HG02973 (cell line): ENCODE measurements at regions not wholly inside any gene's neighbourhood (a gene's known extent, or its start where the extent isn't known, plus 50 kb on each side); places are given as distances from the start of the nearest gene placed in this dataset.

Experiments used
- ATAC-seq: cut with Tn5 transposase; IDR thresholded peaks from one replicate; pipeline ENCODE4 v1.9.1; 2021; ENCODE audit warnings: moderate library complexity; ENCODE audit not compliant: unreplicated experiment

- no peak for ATAC-seq
These were observed 281.5 kb downstream of the HTR1B start for GRCh38 chr6:77181749-77182148.

DNA sequence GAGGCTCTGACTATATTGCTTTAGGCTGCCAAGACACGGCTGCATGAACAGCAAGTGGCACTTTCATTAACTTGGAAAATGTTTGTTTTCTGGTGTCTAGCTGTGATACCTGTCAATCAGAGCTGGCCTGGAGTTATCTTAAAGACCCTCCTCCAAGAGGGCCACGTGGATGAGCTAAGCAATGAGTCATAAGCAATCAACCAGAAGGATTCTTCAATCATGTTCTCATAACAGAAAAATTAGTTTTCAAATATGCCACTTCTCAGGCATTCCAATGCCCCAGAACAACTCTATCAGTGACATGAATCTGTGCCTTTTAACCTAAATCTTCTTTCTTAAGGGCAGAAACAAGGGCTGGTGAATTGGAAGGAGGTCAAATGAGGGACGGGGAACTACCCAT is 283.0 kb downstream of the HTR1B start:
- no peak for ATAC-seq

DNA sequence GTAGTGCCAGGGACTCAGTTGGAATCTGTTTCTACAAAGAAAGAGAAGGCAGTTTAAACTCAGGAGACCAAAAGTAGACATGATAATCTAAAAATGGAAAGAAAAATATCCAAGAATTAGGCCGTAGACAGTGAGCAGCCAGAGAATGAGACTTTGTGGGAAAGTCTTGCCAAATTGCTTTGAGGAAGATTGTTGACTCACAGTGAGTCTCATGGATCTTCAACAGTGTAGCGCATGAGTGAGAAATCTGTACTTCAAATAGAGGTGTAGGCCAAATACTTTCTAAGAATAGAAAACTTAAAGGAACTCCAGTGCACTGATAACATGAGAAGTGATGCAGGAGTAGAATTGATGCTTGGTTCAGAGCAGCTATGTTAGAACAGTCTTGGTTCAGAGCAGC is 284.5 kb downstream of the HTR1B start:
- no peak for ATAC-seq

GRCh38 chr6:77177470-77177869 is 285.8 kb downstream of the HTR1B start:
- ATAC-seq, result no peak

- no peak for ATAC-seq
These were observed 289.7 kb downstream of the HTR1B start for GRCh38 chr6:77173472-77174074.

DNA sequence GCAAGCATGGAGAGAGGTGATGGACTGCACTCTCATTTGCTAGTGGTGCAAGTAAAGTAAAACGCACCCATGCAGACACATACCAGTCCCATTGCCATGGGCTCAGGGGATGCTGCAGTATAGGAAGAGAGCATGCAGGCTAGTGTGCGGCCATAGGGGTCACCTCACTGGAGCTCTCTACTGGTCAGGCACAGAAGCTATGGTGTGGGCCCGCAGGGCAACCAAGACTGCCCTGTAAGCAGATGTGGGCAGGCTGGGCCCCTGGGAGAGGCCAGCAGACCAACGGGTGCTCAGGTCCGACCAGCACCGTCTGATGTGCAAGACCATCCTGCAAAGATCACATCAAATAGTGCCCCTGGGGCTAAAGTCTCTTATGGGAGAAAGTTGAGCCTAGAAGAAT is 290.7 kb downstream of the HTR1B start:
- ATAC-seq, result no peak

DNA sequence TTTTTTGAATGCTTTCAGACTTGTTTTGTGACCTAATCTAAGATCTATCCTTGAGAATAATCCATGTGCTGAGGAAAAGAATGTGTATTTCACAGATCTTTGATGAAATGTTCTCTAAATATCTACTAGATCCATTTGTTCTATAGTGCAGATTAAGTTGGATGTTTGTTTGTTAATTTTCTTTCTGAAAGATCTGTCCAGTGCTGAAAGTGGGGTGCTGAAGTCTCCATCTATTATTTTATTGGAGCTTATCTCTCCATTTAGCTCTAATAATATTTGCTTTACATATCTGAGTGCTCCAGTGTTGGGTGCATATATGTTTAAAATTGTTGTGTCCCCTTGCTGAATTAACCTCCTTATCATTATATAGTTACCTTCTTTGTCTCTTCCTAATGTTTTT is 303.6 kb downstream of the HTR1B start:
- ATAC-seq, result no peak

- no peak for ATAC-seq
These were observed 312.1 kb downstream of the HTR1B start for GRCh38 chr6:77151241-77151640.

DNA sequence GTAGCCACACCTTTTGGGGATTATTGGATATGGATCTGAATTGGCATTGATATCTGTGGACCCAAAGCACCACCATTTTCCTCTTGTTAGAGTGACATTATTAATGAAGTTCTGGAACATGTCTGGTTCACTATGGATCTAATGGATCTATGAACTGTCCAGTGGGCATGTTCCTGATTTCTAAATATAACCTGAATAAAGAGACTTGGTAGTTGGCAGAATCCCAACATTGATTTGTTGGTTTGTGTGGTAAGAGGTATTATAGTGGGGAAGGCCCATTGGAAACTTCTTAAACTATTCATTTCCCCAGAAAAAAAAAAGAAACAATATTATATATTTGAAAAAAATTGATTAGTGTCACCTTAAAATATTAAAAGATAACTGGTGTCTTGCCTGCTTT is 312.6 kb downstream of the HTR1B start:
- ATAC-seq, result no peak

DNA sequence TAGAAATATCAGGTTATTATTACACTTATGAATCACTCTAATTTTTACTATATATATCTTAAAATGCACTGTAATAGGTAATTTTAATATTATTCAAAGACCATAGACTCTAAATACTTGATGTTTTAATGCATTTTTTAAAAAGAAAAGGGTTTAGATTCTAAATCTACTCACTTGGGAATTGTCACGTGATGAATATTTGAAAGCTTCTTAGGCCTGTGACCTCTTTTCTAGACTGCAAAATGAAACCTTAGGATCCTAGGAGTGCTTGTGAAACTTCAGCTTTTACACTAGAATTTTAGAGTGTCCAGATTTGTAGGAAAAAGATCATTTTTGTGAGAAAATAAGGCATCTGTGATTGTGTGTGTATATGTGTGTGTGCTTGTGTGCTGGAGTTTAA is 318.0 kb downstream of the HTR1B start:
- ATAC-seq, result no peak

DNA sequence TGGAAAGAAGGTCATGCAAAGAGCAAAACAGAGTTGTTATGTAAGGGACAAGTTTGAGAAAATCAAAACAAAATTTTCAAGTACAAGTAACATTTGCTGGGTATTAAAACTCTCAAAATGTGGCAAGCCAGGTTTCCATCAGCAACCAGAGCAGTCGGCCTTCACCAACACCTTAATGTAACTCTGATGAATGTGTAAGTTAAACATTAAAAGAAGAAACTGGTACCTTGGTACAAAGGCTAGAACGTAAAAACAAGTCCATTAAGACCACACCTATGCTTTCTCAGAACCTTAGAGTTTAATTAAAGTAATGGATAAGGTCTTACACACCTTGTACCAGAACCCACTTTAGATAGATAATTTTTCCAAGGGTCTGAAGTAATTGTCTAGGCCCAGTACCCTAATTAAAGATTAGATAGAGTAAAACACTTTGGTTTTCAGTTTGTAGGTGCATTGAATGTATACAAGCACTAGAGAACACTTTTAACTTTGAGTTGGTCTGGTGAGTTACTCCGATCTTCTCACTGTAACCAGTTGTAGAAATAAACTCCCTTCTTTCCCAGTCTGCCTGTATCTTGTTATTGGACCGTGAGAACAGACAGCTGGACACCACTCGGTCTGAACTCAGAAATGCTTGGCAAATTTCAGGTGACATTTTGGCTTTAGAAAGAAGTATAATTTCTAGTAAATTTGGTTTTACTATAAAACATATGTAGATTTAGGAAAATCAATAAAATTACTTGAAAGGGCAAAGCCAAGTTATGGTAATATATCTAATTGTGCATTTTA is 319.4 kb downstream of the HTR1B start:
- ATAC-seq, result no peak

GRCh38 chr6:77136086-77136485 is 327.2 kb downstream of the HTR1B start:
- no peak for ATAC-seq

- ATAC-seq, result no peak
These were observed 330.3 kb downstream of the HTR1B start for GRCh38 chr6:77133031-77133430.

- no peak for ATAC-seq
These were observed 331.9 kb downstream of the HTR1B start for GRCh38 chr6:77131426-77131825.

- no peak for ATAC-seq
These were observed 338.7 kb downstream of the HTR1B start for GRCh38 chr6:77124604-77125003.

GRCh38 chr6:77123527-77123926 is 339.8 kb downstream of the HTR1B start:
- ATAC-seq, result no peak

GRCh38 chr6:77106992-77107391 is 356.3 kb downstream of the HTR1B start:
- ATAC-seq, result no peak

- ATAC-seq, result no peak
These were observed 358.2 kb downstream of the HTR1B start for GRCh38 chr6:77105091-77105490.

- no peak for ATAC-seq
These were observed 365.4 kb downstream of the HTR1B start for GRCh38 chr6:77097940-77098339.

DNA sequence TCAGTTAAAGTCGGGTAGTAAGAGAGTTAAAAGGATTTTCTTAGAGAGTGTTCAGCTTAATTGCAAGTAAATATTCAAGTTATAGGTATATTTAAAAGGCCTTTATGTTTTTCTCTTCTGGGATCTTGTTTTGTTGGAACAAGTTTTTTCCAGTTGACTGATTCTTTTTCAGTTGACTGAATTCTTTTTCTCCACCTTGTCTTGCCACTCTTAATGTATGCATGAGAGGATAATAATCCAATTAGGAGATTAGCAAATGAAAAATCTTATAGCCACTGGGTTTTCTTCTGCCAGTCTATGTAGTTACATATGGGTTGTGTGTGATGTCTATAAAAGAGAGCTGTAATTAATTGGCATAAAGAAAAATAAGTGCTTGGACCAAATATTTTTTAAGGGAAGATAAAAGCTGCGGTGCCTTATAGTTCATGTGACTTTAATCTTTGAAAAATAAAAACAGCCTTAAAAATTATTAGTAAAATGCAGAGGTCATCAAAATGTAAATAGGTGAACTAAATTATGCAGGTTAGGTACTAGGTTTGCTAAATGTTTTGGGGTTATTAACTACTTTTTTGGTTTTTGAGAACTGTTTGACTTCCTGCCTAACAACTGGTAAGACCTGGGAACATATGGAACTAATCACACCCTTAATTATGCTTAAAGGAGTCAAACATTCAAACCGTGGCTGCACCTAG is 367.2 kb downstream of the HTR1B start:
- ATAC-seq, result no peak

GRCh38 chr6:77094821-77095220 is 368.5 kb downstream of the HTR1B start:
- no peak for ATAC-seq

DNA sequence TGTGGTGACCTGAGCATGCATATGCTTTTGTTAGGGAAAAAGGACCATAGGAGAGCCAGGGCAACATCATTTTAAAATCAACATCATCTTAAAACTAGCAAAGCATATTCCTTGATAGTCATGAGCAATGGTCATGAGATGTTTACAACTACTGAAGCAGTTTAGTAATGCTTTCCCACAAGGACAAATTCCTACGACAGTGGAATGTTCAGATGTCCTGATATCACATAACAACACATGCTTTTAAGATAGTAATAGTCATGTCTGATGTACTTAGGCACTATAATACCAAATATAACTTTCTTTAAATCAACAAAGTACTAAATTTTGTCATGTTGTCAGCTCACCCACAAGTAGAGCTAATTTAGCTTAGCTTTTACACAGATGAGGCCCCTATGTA is 370.3 kb downstream of the HTR1B start:
- no peak for ATAC-seq
